ENCODE measurements at regions not wholly inside any gene's neighbourhood (a gene's known extent, or its start where the extent isn't known, plus 50 kb on each side); places are given as distances from the start of the nearest gene placed in this dataset.

DNA sequence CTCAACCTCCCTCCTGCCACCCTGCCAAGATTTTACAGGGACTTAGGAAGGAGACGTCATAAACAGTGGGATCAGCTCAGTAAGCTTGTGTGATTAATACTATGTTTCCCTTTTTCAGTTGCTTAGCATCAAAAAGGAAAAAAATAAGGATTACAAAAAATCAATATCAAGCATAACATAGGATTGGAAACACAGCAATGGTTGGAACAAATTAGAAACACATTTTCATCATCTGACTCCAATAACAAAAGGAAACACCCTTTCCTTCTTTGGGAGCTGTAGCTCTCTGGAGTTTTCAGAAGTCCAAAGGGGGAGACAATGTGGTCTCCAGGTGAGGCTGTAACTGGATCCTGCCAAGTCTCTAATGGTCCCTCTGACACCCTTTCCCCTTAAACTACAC is 233.4 kb downstream of the B3GLCT start:
- no peaks in the 10 kb centered on the region for H3K4me1 ChIP-seq (ENCODE audit: control insufficient read depth, insufficient read depth, low read length)
- FAIRE-seq: no peak
- no peak for ATAC-seq
- H3K9ac ChIP-seq (ENCODE audit: control insufficient read depth, insufficient read depth, low read length): no peak overlapping the region
- H4K20me1 ChIP-seq (ENCODE audit: control insufficient read depth, insufficient read depth): no peaks in the 10 kb centered on the region
- H3K9me3 ChIP-seq (replicated peaks; ENCODE audit: control insufficient read depth, insufficient read depth, low read length): no peaks in the 10 kb centered on the region
- no peak overlapping the region for H3K4me3 ChIP-seq
- H3K36me3 ChIP-seq (ENCODE audit: control insufficient read depth in 2 of 2, insufficient read depth in 2 of 2, low read length in 1 of 2): no peaks in the 10 kb centered on the region
- intact Hi-C loops (cut with micrococcal nuclease; ENCODE audit: unreplicated experiment) (loop anchor here (5.0 to 10.0 kb wide), 2 partner anchors 182 to 264 kb away; no protein-coding TSS in a partner anchor), in situ Hi-C loops (cut with MboI) (loop anchor here (5.0 kb wide), 2 partner anchors 51 to 304 kb away; partner anchors contain the start of gene RXFP2)
- no peak overlapping the region for H3K4me2 ChIP-seq (ENCODE audit: control insufficient read depth, insufficient read depth)
- H3K27ac ChIP-seq (ENCODE audit: control insufficient read depth, insufficient read depth): no peak overlapping the region
- RAD21 ChIA-PET (ENCODE audit: unreplicated experiment): no interaction called here
- POLR2A ChIA-PET: no interaction called here
- no peaks in the 10 kb centered on the region for H3K27me3 ChIP-seq (replicated peaks in 1 of 2; ENCODE audit: control insufficient read depth in 2 of 2, insufficient read depth in 2 of 2, low read length in 1 of 2)
- DNase-seq (ENCODE audit: low read depth, low spot score): no peak
- CTCF ChIA-PET: interaction anchor here (0.5 to 1.6 kb wide), 6 partner anchors 21 to 311 kb away, joined by 3 to 12 read pairs (median 4); no protein-coding TSS in a partner anchor
- no peak overlapping the region for H2AFZ ChIP-seq (ENCODE audit: control insufficient read depth, low read depth, low read length)
- 0% methylated on average over 1 of the region's 1 CpG for WGBS (ENCODE audit: insufficient coverage, insufficient replicate concordance, low lambda C conversion rate, missing lambda C conversion rate)
- no peaks in the 10 kb centered on the region for H3K79me2 ChIP-seq (ENCODE audit: control insufficient read depth, insufficient read depth, low read length)
- BruUV-seq (replicated peaks): no TSS peak
- SMC1A ChIA-PET (ENCODE audit: uncharacterized antibody, unreplicated experiment): interaction anchor here (1.0 to 1.1 kb wide), 2 partner anchors 8 to 317 kb away, joined by 4 to 5 read pairs; no protein-coding TSS in a partner anchor
- TF ChIP-seq RAD21 (IDR thresholded peaks at IDR 0.05; ENCODE audit: insufficient read depth, low read depth, low read length) (no peak), BACH1 (IDR thresholded peaks at IDR 0.05; ENCODE audit: borderline replicate concordance) (no peak), RAD51 (IDR thresholded peaks at IDR 0.05) (no peak), BCL11A (IDR thresholded peaks at IDR 0.05; ENCODE audit: low read depth, low read length) (no peak), HDGF (IDR thresholded peaks at IDR 0.05) (no peak), FOXM1 (IDR thresholded peaks at IDR 0.05; ENCODE audit: low read depth, low read length) (no peak)
- TF ChIP-seq, protein P1, sequence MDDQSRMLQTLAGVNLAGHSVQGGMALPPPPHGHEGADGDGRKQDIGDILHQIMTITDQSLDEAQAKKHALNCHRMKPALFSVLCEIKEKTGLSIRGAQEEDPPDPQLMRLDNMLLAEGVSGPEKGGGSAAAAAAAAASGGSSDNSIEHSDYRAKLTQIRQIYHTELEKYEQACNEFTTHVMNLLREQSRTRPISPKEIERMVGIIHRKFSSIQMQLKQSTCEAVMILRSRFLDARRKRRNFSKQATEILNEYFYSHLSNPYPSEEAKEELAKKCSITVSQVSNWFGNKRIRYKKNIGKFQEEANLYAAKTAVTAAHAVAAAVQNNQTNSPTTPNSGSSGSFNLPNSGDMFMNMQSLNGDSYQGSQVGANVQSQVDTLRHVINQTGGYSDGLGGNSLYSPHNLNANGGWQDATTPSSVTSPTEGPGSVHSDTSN (IDR thresholded peaks at IDR 0.05; ENCODE audit: insufficient replicate concordance, low read depth, low read length): no peak
- TF ChIP-seq, protein P2, sequence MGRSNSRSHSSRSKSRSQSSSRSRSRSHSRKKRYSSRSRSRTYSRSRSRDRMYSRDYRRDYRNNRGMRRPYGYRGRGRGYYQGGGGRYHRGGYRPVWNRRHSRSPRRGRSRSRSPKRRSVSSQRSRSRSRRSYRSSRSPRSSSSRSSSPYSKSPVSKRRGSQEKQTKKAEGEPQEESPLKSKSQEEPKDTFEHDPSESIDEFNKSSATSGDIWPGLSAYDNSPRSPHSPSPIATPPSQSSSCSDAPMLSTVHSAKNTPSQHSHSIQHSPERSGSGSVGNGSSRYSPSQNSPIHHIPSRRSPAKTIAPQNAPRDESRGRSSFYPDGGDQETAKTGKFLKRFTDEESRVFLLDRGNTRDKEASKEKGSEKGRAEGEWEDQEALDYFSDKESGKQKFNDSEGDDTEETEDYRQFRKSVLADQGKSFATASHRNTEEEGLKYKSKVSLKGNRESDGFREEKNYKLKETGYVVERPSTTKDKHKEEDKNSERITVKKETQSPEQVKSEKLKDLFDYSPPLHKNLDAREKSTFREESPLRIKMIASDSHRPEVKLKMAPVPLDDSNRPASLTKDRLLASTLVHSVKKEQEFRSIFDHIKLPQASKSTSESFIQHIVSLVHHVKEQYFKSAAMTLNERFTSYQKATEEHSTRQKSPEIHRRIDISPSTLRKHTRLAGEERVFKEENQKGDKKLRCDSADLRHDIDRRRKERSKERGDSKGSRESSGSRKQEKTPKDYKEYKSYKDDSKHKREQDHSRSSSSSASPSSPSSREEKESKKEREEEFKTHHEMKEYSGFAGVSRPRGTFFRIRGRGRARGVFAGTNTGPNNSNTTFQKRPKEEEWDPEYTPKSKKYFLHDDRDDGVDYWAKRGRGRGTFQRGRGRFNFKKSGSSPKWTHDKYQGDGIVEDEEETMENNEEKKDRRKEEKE (IDR thresholded peaks at IDR 0.05): no peak
- TF ChIP-seq, protein P3, sequence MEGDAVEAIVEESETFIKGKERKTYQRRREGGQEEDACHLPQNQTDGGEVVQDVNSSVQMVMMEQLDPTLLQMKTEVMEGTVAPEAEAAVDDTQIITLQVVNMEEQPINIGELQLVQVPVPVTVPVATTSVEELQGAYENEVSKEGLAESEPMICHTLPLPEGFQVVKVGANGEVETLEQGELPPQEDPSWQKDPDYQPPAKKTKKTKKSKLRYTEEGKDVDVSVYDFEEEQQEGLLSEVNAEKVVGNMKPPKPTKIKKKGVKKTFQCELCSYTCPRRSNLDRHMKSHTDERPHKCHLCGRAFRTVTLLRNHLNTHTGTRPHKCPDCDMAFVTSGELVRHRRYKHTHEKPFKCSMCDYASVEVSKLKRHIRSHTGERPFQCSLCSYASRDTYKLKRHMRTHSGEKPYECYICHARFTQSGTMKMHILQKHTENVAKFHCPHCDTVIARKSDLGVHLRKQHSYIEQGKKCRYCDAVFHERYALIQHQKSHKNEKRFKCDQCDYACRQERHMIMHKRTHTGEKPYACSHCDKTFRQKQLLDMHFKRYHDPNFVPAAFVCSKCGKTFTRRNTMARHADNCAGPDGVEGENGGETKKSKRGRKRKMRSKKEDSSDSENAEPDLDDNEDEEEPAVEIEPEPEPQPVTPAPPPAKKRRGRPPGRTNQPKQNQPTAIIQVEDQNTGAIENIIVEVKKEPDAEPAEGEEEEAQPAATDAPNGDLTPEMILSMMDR (IDR thresholded peaks at IDR 0.05 in 2 of 3, conservative IDR thresholded peaks at IDR 0.05 in 1 of 3; ENCODE audit: control insufficient read depth in 2 of 3, extremely low read depth in 1 of 3, insufficient read depth in 1 of 3, low read depth in 3 of 3, low read length in 3 of 3): no peak

Measured in GM12878 (cell line).